ENCODE measurements at regions not wholly inside any gene's neighbourhood (a gene's known extent, or its start where the extent isn't known, plus 50 kb on each side); places are given as distances from the start of the nearest gene placed in this dataset.

GRCh38 chr12:91672130-91672529 lies 473.5 kb downstream of the BTG1 start:
- H3K27me3 Mint-ChIP-seq = no peaks in the 10 kb centered on the region
- peaks cover 5% of the 10 kb centered on the region for H3K4me1 Mint-ChIP-seq
- no peaks in the 10 kb centered on the region for H3K36me3 Mint-ChIP-seq (ENCODE audit: low read depth)
- H3K27ac Mint-ChIP-seq = no peak overlapping the region
- ChIA-PET POLR2A (no interaction called here), CTCF (no interaction called here)
- no peaks in the 10 kb centered on the region for H3K9me3 Mint-ChIP-seq
- DNase-seq = no peak
- no peak overlapping the region for H3K4me3 Mint-ChIP-seq

GRCh38 chr12:91667694-91668093 lies 478.0 kb downstream of the BTG1 start:
- DNase-seq = no peak
- Mint-ChIP-seq H3K27me3 (no peaks in the 10 kb centered on the region), H3K27ac (no peak overlapping the region), H3K9me3 (peaks cover 2% of the 10 kb centered on the region), H3K36me3 (ENCODE audit: low read depth) (no peaks in the 10 kb centered on the region), H3K4me3 (no peak overlapping the region), H3K4me1 (peaks cover 7% of the 10 kb centered on the region)
- CTCF ChIA-PET = no interaction called here
- POLR2A ChIA-PET = no interaction called here

- Mint-ChIP-seq H3K27me3 (no peaks in the 10 kb centered on the region), H3K4me3 (no peak overlapping the region), H3K9me3 (peaks cover 2% of the 10 kb centered on the region), H3K27ac (no peak overlapping the region), H3K36me3 (ENCODE audit: low read depth) (no peaks in the 10 kb centered on the region), H3K4me1 (peaks cover 7% of the 10 kb centered on the region)
- ChIA-PET POLR2A (no interaction called here), CTCF (no interaction called here)
- no peak for DNase-seq
These were observed 481.1 kb upstream of the DCN start for GRCh38 chr12:91663744-91664143.

- Mint-ChIP-seq H3K4me1 (peaks cover 7% of the 10 kb centered on the region), H3K27ac (no peak overlapping the region), H3K27me3 (no peaks in the 10 kb centered on the region), H3K9me3 (peaks cover 2% of the 10 kb centered on the region), H3K4me3 (no peak overlapping the region), H3K36me3 (ENCODE audit: low read depth) (no peaks in the 10 kb centered on the region)
- no peak for DNase-seq
- CTCF ChIA-PET = no interaction called here
- POLR2A ChIA-PET = no interaction called here
These were observed 480.7 kb upstream of the DCN start for GRCh38 chr12:91663310-91663709.

GRCh38 chr12:91662021-91662420 lies 479.4 kb upstream of the DCN start:
- H3K9me3 Mint-ChIP-seq = peaks cover 2% of the 10 kb centered on the region
- CTCF ChIA-PET = no interaction called here

GRCh38 chr12:91657032-91657431 lies 474.4 kb upstream of the DCN start:
- H3K4me3 Mint-ChIP-seq = no peak overlapping the region
- no peaks in the 10 kb centered on the region for H3K9me3 Mint-ChIP-seq
- no peaks in the 10 kb centered on the region for H3K36me3 Mint-ChIP-seq (ENCODE audit: low read depth)
- H3K4me1 Mint-ChIP-seq = no peaks in the 10 kb centered on the region
- no peak overlapping the region for H3K27ac Mint-ChIP-seq
- H3K27me3 Mint-ChIP-seq = no peaks in the 10 kb centered on the region
- ChIA-PET CTCF (no interaction called here), POLR2A (no interaction called here)
- no peak for DNase-seq

More at GRCh38 chr12:91662021-91662420, 479.4 kb upstream of the DCN start:
- Mint-ChIP-seq H3K27me3 (no peaks in the 10 kb centered on the region), H3K27ac (no peak overlapping the region), H3K4me1 (peaks cover 2% of the 10 kb centered on the region), H3K4me3 (no peak overlapping the region), H3K36me3 (ENCODE audit: low read depth) (no peaks in the 10 kb centered on the region)
- POLR2A ChIA-PET = no interaction called here
- no peak for DNase-seq

GRCh38 chr12:91655966-91656365 lies 473.3 kb upstream of the DCN start:
- no peaks in the 10 kb centered on the region for H3K36me3 Mint-ChIP-seq (ENCODE audit: low read depth)
- H3K4me1 Mint-ChIP-seq = no peaks in the 10 kb centered on the region
- no peak overlapping the region for H3K27ac Mint-ChIP-seq
- DNase-seq = no peak
- no peaks in the 10 kb centered on the region for H3K9me3 Mint-ChIP-seq
- CTCF ChIA-PET = no interaction called here
- no peaks in the 10 kb centered on the region for H3K27me3 Mint-ChIP-seq
- POLR2A ChIA-PET = no interaction called here
- H3K4me3 Mint-ChIP-seq = no peak overlapping the region

GRCh38 chr12:91654087-91654486 lies 471.5 kb upstream of the DCN start:
- Mint-ChIP-seq H3K9me3 (no peaks in the 10 kb centered on the region), H3K27me3 (no peaks in the 10 kb centered on the region), H3K4me3 (no peak overlapping the region), H3K27ac (no peak overlapping the region), H3K4me1 (no peaks in the 10 kb centered on the region), H3K36me3 (ENCODE audit: low read depth) (no peaks in the 10 kb centered on the region)
- ChIA-PET CTCF (no interaction called here), POLR2A (no interaction called here)
- DNase-seq = no peak

- H3K36me3 Mint-ChIP-seq (ENCODE audit: low read depth) = no peaks in the 10 kb centered on the region
- H3K4me3 Mint-ChIP-seq = no peak overlapping the region
- H3K27me3 Mint-ChIP-seq = no peaks in the 10 kb centered on the region
- H3K4me1 Mint-ChIP-seq = no peaks in the 10 kb centered on the region
- H3K9me3 Mint-ChIP-seq = no peaks in the 10 kb centered on the region
- ChIA-PET POLR2A (no interaction called here), CTCF (no interaction called here)
- DNase-seq = no peak
- no peak overlapping the region for H3K27ac Mint-ChIP-seq
These were observed 469.1 kb upstream of the DCN start for GRCh38 chr12:91651728-91652127.

- Mint-ChIP-seq H3K27me3 (no peaks in the 10 kb centered on the region), H3K4me1 (no peaks in the 10 kb centered on the region), H3K36me3 (ENCODE audit: low read depth) (no peaks in the 10 kb centered on the region), H3K4me3 (no peak overlapping the region), H3K27ac (no peak overlapping the region), H3K9me3 (no peaks in the 10 kb centered on the region)
- no peak for DNase-seq
- CTCF ChIA-PET = no interaction called here
- POLR2A ChIA-PET = no interaction called here
These were observed 461.1 kb upstream of the DCN start for GRCh38 chr12:91643763-91644162.

- ChIA-PET CTCF (interaction anchor here (0.8 kb wide), 1 partner anchor 62 kb away, joined by 3 read pairs; no protein-coding TSS in a partner anchor), POLR2A (no interaction called here)
- Mint-ChIP-seq H3K27me3 (no peaks in the 10 kb centered on the region), H3K27ac (no peak overlapping the region), H3K36me3 (ENCODE audit: low read depth) (no peaks in the 10 kb centered on the region), H3K4me3 (no peak overlapping the region), H3K9me3 (no peaks in the 10 kb centered on the region), H3K4me1 (no peaks in the 10 kb centered on the region)
- no peak for DNase-seq
These were observed 457.4 kb upstream of the DCN start for GRCh38 chr12:91640021-91640420.

GRCh38 chr12:91639327-91639726 lies 456.7 kb upstream of the DCN start:
- no peak for DNase-seq
- H3K27ac Mint-ChIP-seq = no peak overlapping the region
- H3K9me3 Mint-ChIP-seq = no peaks in the 10 kb centered on the region
- H3K36me3 Mint-ChIP-seq (ENCODE audit: low read depth) = no peaks in the 10 kb centered on the region
- H3K4me1 Mint-ChIP-seq = no peaks in the 10 kb centered on the region
- ChIA-PET POLR2A (no interaction called here), CTCF (interaction anchor here (0.8 kb wide), 1 partner anchor 61 kb away, joined by 3 read pairs; no protein-coding TSS in a partner anchor)
- H3K4me3 Mint-ChIP-seq = no peak overlapping the region
- H3K27me3 Mint-ChIP-seq = no peaks in the 10 kb centered on the region

- H3K36me3 Mint-ChIP-seq (ENCODE audit: low read depth) = no peaks in the 10 kb centered on the region
- no peak for DNase-seq
- H3K27ac Mint-ChIP-seq = no peak overlapping the region
- H3K9me3 Mint-ChIP-seq = peaks cover 3% of the 10 kb centered on the region
- H3K4me1 Mint-ChIP-seq = no peaks in the 10 kb centered on the region
- no peak overlapping the region for H3K4me3 Mint-ChIP-seq
- ChIA-PET POLR2A (no interaction called here), CTCF (no interaction called here)
- no peaks in the 10 kb centered on the region for H3K27me3 Mint-ChIP-seq
These were observed 455.4 kb upstream of the DCN start for GRCh38 chr12:91637789-91638624.

GRCh38 chr12:91636721-91637120 lies 454.1 kb upstream of the DCN start:
- POLR2A ChIA-PET = no interaction called here
- no peak overlapping the region for H3K27ac Mint-ChIP-seq
- no peaks in the 10 kb centered on the region for H3K36me3 Mint-ChIP-seq (ENCODE audit: low read depth)
- peaks cover 3% of the 10 kb centered on the region for H3K9me3 Mint-ChIP-seq
- no peak for DNase-seq
- no peaks in the 10 kb centered on the region for H3K4me1 Mint-ChIP-seq
- H3K4me3 Mint-ChIP-seq = no peak overlapping the region
- CTCF ChIA-PET = no interaction called here
- H3K27me3 Mint-ChIP-seq = no peaks in the 10 kb centered on the region
